ENCODE measurements at regions not wholly inside any gene's neighbourhood (a gene's known extent, or its start where the extent isn't known, plus 50 kb on each side); places are given as distances from the start of the nearest gene placed in this dataset.

DNA sequence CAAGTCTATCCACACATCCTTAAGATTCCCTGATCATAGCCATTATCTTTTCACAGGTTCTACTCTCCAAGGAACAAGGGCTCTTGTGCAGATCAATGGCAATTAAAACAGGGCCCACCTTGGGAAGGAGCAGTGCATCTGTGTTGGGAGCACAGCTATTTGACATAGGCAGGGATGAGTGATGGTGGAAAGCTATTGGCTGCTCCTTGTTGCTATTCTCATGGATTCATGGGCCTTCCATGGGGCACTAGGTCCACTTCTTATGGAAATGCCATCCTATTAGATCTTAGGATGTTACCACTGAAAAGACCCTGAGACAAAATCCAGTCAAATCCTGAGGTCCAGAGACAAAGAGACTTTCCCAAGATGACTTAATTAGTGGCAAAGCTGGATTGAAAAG lies 148.6 kb upstream of the MTNR1B start:
- CTCF ChIA-PET: no interaction called here

DNA sequence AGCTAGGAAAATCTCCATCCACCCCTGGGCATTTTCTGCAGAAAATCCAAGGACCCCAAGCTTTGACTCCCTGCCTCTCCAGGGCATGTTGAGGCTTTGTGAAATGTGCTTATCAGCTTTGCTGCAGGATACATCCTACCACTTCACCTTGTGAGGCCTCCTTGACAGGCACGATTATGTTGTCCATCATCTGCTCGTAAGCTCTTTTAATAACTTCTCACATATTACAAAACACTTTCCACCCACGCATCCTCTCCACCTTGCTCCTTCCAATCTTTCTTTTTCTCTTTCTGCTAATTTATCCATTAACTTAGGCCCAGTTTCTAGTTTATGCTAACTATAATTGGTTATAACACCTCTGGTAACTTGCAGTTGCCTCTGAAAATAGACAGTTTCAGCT lies 147.0 kb upstream of the MTNR1B start:
- ChIA-PET CTCF (interaction anchor here (1.1 kb wide), 1 partner anchor 9 kb away, joined by 4 read pairs; no protein-coding TSS in a partner anchor), POLR2A (no interaction called here)
- TF ChIP-seq, protein P1, sequence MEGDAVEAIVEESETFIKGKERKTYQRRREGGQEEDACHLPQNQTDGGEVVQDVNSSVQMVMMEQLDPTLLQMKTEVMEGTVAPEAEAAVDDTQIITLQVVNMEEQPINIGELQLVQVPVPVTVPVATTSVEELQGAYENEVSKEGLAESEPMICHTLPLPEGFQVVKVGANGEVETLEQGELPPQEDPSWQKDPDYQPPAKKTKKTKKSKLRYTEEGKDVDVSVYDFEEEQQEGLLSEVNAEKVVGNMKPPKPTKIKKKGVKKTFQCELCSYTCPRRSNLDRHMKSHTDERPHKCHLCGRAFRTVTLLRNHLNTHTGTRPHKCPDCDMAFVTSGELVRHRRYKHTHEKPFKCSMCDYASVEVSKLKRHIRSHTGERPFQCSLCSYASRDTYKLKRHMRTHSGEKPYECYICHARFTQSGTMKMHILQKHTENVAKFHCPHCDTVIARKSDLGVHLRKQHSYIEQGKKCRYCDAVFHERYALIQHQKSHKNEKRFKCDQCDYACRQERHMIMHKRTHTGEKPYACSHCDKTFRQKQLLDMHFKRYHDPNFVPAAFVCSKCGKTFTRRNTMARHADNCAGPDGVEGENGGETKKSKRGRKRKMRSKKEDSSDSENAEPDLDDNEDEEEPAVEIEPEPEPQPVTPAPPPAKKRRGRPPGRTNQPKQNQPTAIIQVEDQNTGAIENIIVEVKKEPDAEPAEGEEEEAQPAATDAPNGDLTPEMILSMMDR (IDR thresholded peaks at IDR 0.05; ENCODE audit: control extremely low read depth, extremely low read depth, low read depth, missing control alignments): no peak
- DNase-seq (ENCODE audit: extremely low spot score): no peak

More for the DNA sequence above, 148.6 kb upstream of the MTNR1B start:
- no peak for DNase-seq (ENCODE audit: extremely low spot score)
- TF ChIP-seq, protein P1 (IDR thresholded peaks at IDR 0.05; ENCODE audit: control extremely low read depth, extremely low read depth, low read depth, missing control alignments): no peak
- POLR2A ChIA-PET: no interaction called here

DNA sequence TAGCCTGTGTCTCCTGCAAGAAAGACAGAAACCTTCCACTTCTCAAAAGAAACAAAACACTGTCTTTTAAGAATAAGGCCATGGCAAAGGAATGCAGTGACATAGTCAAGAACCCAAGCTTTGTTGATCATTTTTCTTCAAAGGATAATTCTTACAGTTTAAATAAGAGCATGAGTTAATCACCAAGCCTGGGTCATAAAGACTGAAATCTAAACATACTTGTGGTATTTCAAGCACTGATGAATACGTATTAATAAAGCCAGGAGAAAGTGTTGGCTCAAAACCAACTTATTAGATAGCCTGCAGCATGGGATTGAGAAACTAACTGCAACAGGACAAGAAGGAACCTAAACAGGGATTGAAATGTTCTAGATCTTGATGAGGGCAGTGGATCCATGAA lies 143.3 kb upstream of the MTNR1B start:
- TF ChIP-seq, protein P1 (IDR thresholded peaks at IDR 0.05; ENCODE audit: control extremely low read depth, extremely low read depth, low read depth, missing control alignments): no peak
- POLR2A ChIA-PET: no interaction called here
- CTCF ChIA-PET: interaction anchor here (1.1 kb wide), 1 partner anchor 29 kb away, joined by 3 read pairs; no protein-coding TSS in a partner anchor
- no peak for DNase-seq (ENCODE audit: extremely low spot score)

DNA sequence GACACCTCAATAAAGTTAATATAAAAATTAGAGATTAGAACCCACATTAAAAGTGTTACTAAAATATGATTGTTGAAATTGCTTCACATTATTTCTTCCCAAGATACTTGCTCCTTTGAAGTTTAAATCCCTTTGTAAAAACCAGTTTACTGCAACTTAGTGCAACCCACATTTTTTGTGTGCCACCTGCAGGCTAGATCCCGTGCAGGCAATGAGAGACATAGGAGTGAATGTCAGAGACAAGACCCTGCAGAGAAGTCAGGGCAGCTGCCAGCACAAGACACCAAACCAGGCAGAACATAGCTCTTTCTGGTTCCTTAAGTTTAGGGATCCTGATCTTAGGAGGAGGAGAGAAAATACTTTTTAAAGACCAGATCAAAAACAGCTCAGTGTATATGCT lies 142.8 kb upstream of the MTNR1B start:
- POLR2A ChIA-PET: no interaction called here
- TF ChIP-seq, protein P1 (IDR thresholded peaks at IDR 0.05; ENCODE audit: control extremely low read depth, extremely low read depth, low read depth, missing control alignments): no peak

DNA sequence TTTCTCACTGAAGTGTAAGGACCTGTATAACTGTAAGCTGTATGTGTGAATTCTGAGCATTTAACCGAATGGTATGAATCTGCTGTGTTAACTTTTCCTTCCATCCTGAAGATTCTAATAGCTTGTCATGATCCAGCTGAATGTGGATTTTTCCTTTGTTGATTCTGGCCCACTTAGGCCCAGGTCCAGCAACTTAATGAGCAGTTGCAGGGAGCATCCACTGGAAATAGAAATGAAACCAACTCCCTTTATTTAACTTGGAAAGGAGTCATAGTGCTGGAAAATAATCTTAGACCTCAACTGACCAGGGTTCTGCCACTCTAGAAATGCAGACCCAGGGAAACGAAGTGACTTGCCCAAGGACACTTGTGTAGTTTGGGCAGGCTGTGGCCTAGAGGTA lies 142.3 kb upstream of the MTNR1B start:
- TF ChIP-seq, protein P1 (IDR thresholded peaks at IDR 0.05; ENCODE audit: control extremely low read depth, extremely low read depth, low read depth, missing control alignments): no peak
- ChIA-PET POLR2A (no interaction called here), CTCF (interaction anchor here (1.1 kb wide), 1 partner anchor 28 kb away, joined by 3 read pairs; no protein-coding TSS in a partner anchor)
- DNase-seq (ENCODE audit: extremely low spot score): no peak

More for the DNA sequence above, 142.8 kb upstream of the MTNR1B start:
- CTCF ChIA-PET: interaction anchor here (1.1 kb wide), 1 partner anchor 28 kb away, joined by 3 read pairs; no protein-coding TSS in a partner anchor
- DNase-seq (ENCODE audit: extremely low spot score): no peak

DNA sequence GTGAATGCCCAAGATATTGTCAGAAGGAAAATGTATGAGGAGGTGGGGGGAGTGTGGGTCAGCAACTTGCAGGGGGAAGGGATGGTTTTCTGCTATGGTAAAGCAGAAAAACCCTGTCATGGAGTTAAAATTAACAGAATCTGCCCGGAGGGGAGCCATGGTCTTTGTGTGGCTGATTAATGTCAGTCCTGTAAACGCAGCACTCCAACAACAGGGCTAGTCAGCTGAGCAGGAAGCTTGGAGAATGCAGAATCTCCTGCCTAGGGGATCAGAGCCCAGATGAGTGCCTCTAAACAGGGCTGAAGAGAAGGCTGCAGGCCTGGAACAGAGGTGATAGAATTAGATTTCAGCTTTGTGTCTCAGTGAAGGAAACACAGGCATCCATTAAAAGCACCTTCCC lies 140.9 kb upstream of the MTNR1B start:
- POLR2A ChIA-PET: no interaction called here
- DNase-seq (ENCODE audit: extremely low spot score): no peak
- CTCF ChIA-PET: no interaction called here
- TF ChIP-seq, protein P1 (IDR thresholded peaks at IDR 0.05; ENCODE audit: control extremely low read depth, extremely low read depth, low read depth, missing control alignments): no peak
